Fibroblast of skin of abdomen (primary cell): ENCODE measurements at regions not wholly inside any gene's neighbourhood (a gene's known extent, or its start where the extent isn't known, plus 50 kb on each side); places are given as distances from the start of the nearest gene placed in this dataset.

ENCODE experiments used
- DNase-seq: peaks from one replicate; pipeline ENCODE4 v3.0.0-alpha.2; 2013

GRCh38 chr3:117691526-117691925 lies 981.9 kb downstream of the TUSC7 start:
- no peak for DNase-seq

- peak; percentile 77 for DNase-seq
Measured at GRCh38 chr3:117692416-117692995, 982.9 kb downstream of the TUSC7 start.

GRCh38 chr3:117695321-117695720 lies 985.7 kb downstream of the TUSC7 start:
- peak; percentile 51 for DNase-seq

GRCh38 chr3:117695871-117696645 lies 986.5 kb downstream of the TUSC7 start:
- no peak for DNase-seq

- DNase-seq: no peak
Measured at GRCh38 chr3:117696851-117697407, 987.4 kb downstream of the TUSC7 start.

- no peak for DNase-seq
Measured at GRCh38 chr3:117699058-117699457, 989.5 kb downstream of the TUSC7 start.

- peak; percentile 62 for DNase-seq
Measured at GRCh38 chr3:117700573-117701360, 991.2 kb downstream of the TUSC7 start.

GRCh38 chr3:117705011-117705410 lies 995.4 kb downstream of the TUSC7 start:
- no peak for DNase-seq

GRCh38 chr3:117706037-117706436 lies 996.5 kb downstream of the TUSC7 start:
- peak; percentile 95 for DNase-seq

GRCh38 chr3:117706756-117707155 lies 997.2 kb downstream of the TUSC7 start:
- no peak for DNase-seq

- no peak for DNase-seq
Measured at GRCh38 chr3:117708601-117709000, 999.0 kb downstream of the TUSC7 start.

- no peak for DNase-seq
Measured at GRCh38 chr3:117709108-117709507, 999.5 kb downstream of the TUSC7 start.

GRCh38 chr3:117710501-117710900 lies 1000.9 kb downstream of the TUSC7 start:
- no peak for DNase-seq

GRCh38 chr3:117719316-117719926 lies 1009.8 kb downstream of the TUSC7 start:
- DNase-seq: peak; percentile 28

- DNase-seq: no peak
Measured at GRCh38 chr3:117721866-117722265, 1012.3 kb downstream of the TUSC7 start.

- DNase-seq: no peak
Measured at GRCh38 chr3:117722856-117723255, 1013.3 kb downstream of the TUSC7 start.

- no peak for DNase-seq
Measured at GRCh38 chr3:117723825-117724224, 1014.2 kb downstream of the TUSC7 start.

- DNase-seq: no peak
Measured at GRCh38 chr3:117725314-117725713, 1015.7 kb downstream of the TUSC7 start.

- DNase-seq: no peak
Measured at GRCh38 chr3:117726776-117727175, 1017.2 kb downstream of the TUSC7 start.

- no peak for DNase-seq
Measured at GRCh38 chr3:117728226-117728625, 1018.6 kb downstream of the TUSC7 start.

GRCh38 chr3:117734496-117734895 lies 1024.9 kb downstream of the TUSC7 start:
- peak; percentile 83 for DNase-seq

- DNase-seq: peak; percentile 83
Measured at GRCh38 chr3:117735481-117736101, 1026.0 kb downstream of the TUSC7 start.
